HCT116 (cell line): ENCODE measurements at regions not wholly inside any gene's neighbourhood (a gene's known extent, or its start where the extent isn't known, plus 50 kb on each side); places are given as distances from the start of the nearest gene placed in this dataset.

Source experiments
- ATAC-seq: fragments of 200-7000 bp; cut with Tn5 transposase; 2 replicates; pipeline ENCODE4 v1.9.1; 2020; ENCODE audit warnings: mild to moderate bottlenecking, moderate library complexity
- BruUV-seq: library from RNA; stranded (reverse); fragments of 400-500 nt; replicated peaks from 2 replicates; lab custom pipeline; 2021; lab: Mats Ljungman, UMichigan
- CTCF ChIA-PET: fragments of 300-600 bp; sonication (Branson Sonifier 250); formaldehyde crosslinking; loops from one replicate; lab custom pipeline; 2021; ENCODE audit warnings: antibody characterized with exemption; lab: Charles Lee
- POLR2A ChIA-PET: fragments of 300-600, 350-600 bp; sonication (Branson Sonifier 250); formaldehyde crosslinking; loops from one replicate; lab custom pipeline; 2021; ENCODE audit warnings: antibody characterized with exemption; lab: Charles Lee
- RAD21 ChIA-PET, 2 experiments: fragments of 300-600 bp; sonication (Branson Sonifier 250); formaldehyde crosslinking; loops; one replicate each; lab custom pipeline; 2023; ENCODE audit warnings: low total read pairs in 2 of 2; ENCODE audit not compliant: uncharacterized antibody in 2 of 2, unreplicated experiment in 2 of 2, low non-redundant PET in 1 of 2; lab: Charles Lee
- DNase-seq: peaks from one replicate; pipeline ENCODE4 v3.0.0-alpha.2; 2010; ENCODE audit warnings: low read depth, low spot score
- H2AFZ ChIP-seq: fragments of 200-600 bp; shearing (Covaris generic), sonication (generic); 2 replicates; pipeline ENCODE4 v1.6.1; 2017; ENCODE audit warnings: low read depth, mixed run types, mixed read lengths, antibody characterized with exemption, low read length; ENCODE audit not compliant: poor library complexity, severe bottlenecking
- H3K27ac ChIP-seq: 2 replicates; pipeline ENCODE4 v1.5.1; 2012; ENCODE audit warnings: low read depth, low read length
- H3K27me3 ChIP-seq: fragments of 200-600 bp; sonication (generic); 2 replicates; pipeline ENCODE4 v1.6.1; 2016; ENCODE audit warnings: mixed run types, low read length, mixed read lengths; ENCODE audit not compliant: insufficient read depth
- H3K36me3 ChIP-seq, 2 experiments: fragments of 200-500 bp in 1 of 2; fragments of 200-600 bp in 1 of 2; sonication (Bioruptor generic) in 1 of 2; sonication (generic) in 1 of 2; 2 replicates each; pipeline versions ENCODE4 v1.5.1 to v1.6.1; 2014 to 2016; ENCODE audit warnings: low read length in 2 of 2, inconsistent platforms in 1 of 2, mixed read lengths in 1 of 2, mixed run types in 1 of 2; ENCODE audit not compliant: insufficient read depth in 2 of 2, control insufficient read depth in 1 of 2
- H3K4me1 ChIP-seq, 2 experiments: fragments of 200-600 bp in 1 of 2; sonication (generic) in 1 of 2; 2 replicates each; pipeline versions ENCODE4 v1.5.1 to v1.6.1; 2012 to 2017; ENCODE audit warnings: low read length in 2 of 2, inconsistent platforms in 1 of 2, mild to moderate bottlenecking in 1 of 2, mixed read lengths in 1 of 2, mixed run types in 1 of 2, moderate library complexity in 1 of 2; ENCODE audit not compliant: insufficient read depth in 2 of 2, control insufficient read depth in 1 of 2
- H3K4me2 ChIP-seq: fragments of 200-600 bp; sonication (generic); 2 replicates; pipeline ENCODE4 v1.6.1; 2017; ENCODE audit warnings: mixed run types, low read length, mixed read lengths
- H3K4me3 ChIP-seq, 2 experiments: fragments of 200-600 bp in 1 of 2; sonication (generic) in 1 of 2; replicated peaks in 1 of 2; 2 replicates each; pipeline ENCODE4 v1.5.1; 2011 to 2016; ENCODE audit warnings: low read length in 2 of 2, control low read depth in 1 of 2, low read depth in 1 of 2, mild to moderate bottlenecking in 1 of 2, mixed read lengths in 1 of 2, mixed run types in 1 of 2
- H3K79me2 ChIP-seq: fragments of 200-600 bp; sonication (generic); 2 replicates; pipeline ENCODE4 v1.6.1; 2017; ENCODE audit warnings: mild to moderate bottlenecking, mixed run types, low read length, moderate library complexity, mixed read lengths; ENCODE audit not compliant: insufficient read depth
- H3K9ac ChIP-seq: fragments of 200-600 bp; sonication (generic); 2 replicates; pipeline ENCODE4 v1.6.1; 2016; ENCODE audit warnings: low read length, mixed read lengths
- H3K9me2 ChIP-seq: fragments of 200-600 bp; sonication (generic), shearing (Covaris generic); 2 replicates; pipeline ENCODE4 v1.6.1; 2017; ENCODE audit warnings: mixed run types, mild to moderate bottlenecking, moderate library complexity; ENCODE audit not compliant: insufficient read depth
- H3K9me3 ChIP-seq, 2 experiments: fragments of 200-500 bp in 1 of 2; fragments of 200-600 bp in 1 of 2; sonication (Bioruptor generic) in 1 of 2; sonication (generic) in 1 of 2; 2 replicates each; pipeline ENCODE4 v1.6.1; 2014 to 2017; ENCODE audit warnings: low read length in 2 of 2, mixed read lengths in 2 of 2, inconsistent platforms in 1 of 2, low read depth in 1 of 2, mild to moderate bottlenecking in 1 of 2, mixed run types in 1 of 2, moderate library complexity in 1 of 2; ENCODE audit not compliant: control insufficient read depth in 1 of 2, insufficient read depth in 1 of 2
- H4K20me1 ChIP-seq: fragments of 200-600 bp; sonication (generic), shearing (Covaris generic); 2 replicates; pipeline ENCODE4 v1.6.1; 2017; ENCODE audit warnings: mixed run types, mild to moderate bottlenecking, moderate library complexity; ENCODE audit not compliant: insufficient read depth
- CBX3 ChIP-seq: IDR thresholded peaks from 2 replicates; pipeline ENCODE4 v1.6.1; 2012; ENCODE audit warnings: low read depth
- CEBPB ChIP-seq: IDR thresholded peaks from 2 replicates; pipeline ENCODE4 v1.6.1; 2012; ENCODE audit warnings: low read depth
- CTCF ChIP-seq, 3 experiments: fragments of 200-600 bp in 1 of 3; sonication (generic) in 1 of 3; IDR thresholded peaks in 2 of 3; conservative IDR thresholded peaks in 1 of 3; 2 replicates each; pipeline ENCODE4 v1.5.1; 2012 to 2017; ENCODE audit warnings: low read depth in 2 of 3, low read length in 2 of 3, antibody characterized with exemption in 1 of 3, borderline replicate concordance in 1 of 3, control low read depth in 1 of 3, mild to moderate bottlenecking in 1 of 3, mixed read lengths in 1 of 3, mixed run types in 1 of 3, moderate library complexity in 1 of 3; ENCODE audit not compliant: insufficient read depth in 1 of 3
- EGR1 ChIP-seq: IDR thresholded peaks from 2 replicates; pipeline ENCODE4 v1.6.1; 2012; ENCODE audit warnings: low read depth
- ELF1 ChIP-seq: IDR thresholded peaks from 2 replicates; pipeline ENCODE4 v1.6.1; 2012; ENCODE audit warnings: low read depth, borderline replicate concordance
- EZH2 ChIP-seq: fragments of 200-600 bp; sonication (generic); IDR thresholded peaks from 2 replicates; pipeline ENCODE4 v1.6.1; 2017; ENCODE audit warnings: antibody characterized with exemption, mixed run types
- EZH2phosphoT487 ChIP-seq: fragments of 200-600 bp; IDR thresholded peaks from 2 replicates; pipeline ENCODE4 v1.6.1; 2018; ENCODE audit warnings: antibody characterized with exemption, borderline replicate concordance
- POLR2AphosphoS5 ChIP-seq: IDR thresholded peaks from 2 replicates; pipeline ENCODE4 v1.6.1; 2011; ENCODE audit warnings: mild to moderate bottlenecking, low read depth, low read length, moderate library complexity
- YY1 ChIP-seq: IDR thresholded peaks from 2 replicates; pipeline ENCODE4 v1.6.1; 2011; ENCODE audit warnings: low read length, low read depth, moderate library complexity, mild to moderate bottlenecking; ENCODE audit not compliant: insufficient replicate concordance; ENCODE audit errors: extremely low read depth
- ZFX ChIP-seq: fragments of 450-650 bp; IDR thresholded peaks from 2 replicates; pipeline ENCODE4 v1.6.1; 2017
- intact Hi-C: fragments of 100-400 bp; cut with micrococcal nuclease; formaldehyde crosslinking; loops from 2 replicates; pipeline ENCODE4 v1.10.0; 2022
- TF ChIP-seq, protein P1 (sequence below): IDR thresholded peaks from 2 replicates; pipeline ENCODE4 v1.6.1; 2012; ENCODE audit warnings: low read depth

DNA sequence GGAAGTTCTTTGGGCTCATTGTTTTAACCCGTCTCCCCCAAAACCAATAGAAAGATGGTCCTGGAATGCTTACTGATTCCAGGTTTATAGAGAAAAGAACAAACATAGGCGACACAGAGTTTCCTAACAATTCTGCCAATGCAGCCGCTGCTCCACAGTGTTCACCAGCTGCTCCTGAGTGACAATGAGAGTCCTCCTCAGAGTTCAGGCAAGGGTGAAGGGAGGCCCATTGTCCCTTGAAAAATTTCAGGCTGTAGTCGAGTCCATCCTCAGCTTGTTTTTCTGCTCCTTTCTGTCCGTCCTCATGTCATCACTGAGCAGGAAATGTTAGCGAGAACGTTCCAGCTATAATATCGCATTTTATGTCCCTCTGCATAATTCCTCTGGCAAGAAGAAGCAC lies 537.6 kb downstream of the TCERG1L start (continued):
- TF ChIP-seq, protein P1, sequence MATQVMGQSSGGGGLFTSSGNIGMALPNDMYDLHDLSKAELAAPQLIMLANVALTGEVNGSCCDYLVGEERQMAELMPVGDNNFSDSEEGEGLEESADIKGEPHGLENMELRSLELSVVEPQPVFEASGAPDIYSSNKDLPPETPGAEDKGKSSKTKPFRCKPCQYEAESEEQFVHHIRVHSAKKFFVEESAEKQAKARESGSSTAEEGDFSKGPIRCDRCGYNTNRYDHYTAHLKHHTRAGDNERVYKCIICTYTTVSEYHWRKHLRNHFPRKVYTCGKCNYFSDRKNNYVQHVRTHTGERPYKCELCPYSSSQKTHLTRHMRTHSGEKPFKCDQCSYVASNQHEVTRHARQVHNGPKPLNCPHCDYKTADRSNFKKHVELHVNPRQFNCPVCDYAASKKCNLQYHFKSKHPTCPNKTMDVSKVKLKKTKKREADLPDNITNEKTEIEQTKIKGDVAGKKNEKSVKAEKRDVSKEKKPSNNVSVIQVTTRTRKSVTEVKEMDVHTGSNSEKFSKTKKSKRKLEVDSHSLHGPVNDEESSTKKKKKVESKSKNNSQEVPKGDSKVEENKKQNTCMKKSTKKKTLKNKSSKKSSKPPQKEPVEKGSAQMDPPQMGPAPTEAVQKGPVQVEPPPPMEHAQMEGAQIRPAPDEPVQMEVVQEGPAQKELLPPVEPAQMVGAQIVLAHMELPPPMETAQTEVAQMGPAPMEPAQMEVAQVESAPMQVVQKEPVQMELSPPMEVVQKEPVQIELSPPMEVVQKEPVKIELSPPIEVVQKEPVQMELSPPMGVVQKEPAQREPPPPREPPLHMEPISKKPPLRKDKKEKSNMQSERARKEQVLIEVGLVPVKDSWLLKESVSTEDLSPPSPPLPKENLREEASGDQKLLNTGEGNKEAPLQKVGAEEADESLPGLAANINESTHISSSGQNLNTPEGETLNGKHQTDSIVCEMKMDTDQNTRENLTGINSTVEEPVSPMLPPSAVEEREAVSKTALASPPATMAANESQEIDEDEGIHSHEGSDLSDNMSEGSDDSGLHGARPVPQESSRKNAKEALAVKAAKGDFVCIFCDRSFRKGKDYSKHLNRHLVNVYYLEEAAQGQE = no peak
- TF ChIP-seq CTCF (IDR thresholded peaks at IDR 0.05 in 2 of 3, conservative IDR thresholded peaks at IDR 0.05 in 1 of 3; ENCODE audit: borderline replicate concordance in 1 of 3, insufficient read depth in 1 of 3, low read depth in 2 of 3, low read length in 2 of 3) (no peak), YY1 (no peak), CEBPB (no peak)

GRCh38 chr10:130774871-130775270 lies 536.6 kb downstream of the TCERG1L start:
- ChIA-PET CTCF (no interaction called here), POLR2A (no interaction called here), RAD21 (no interaction called here)
- H3K79me2 ChIP-seq = no peaks in the 10 kb centered on the region
- H3K27ac ChIP-seq = no peak overlapping the region
- ATAC-seq (no peak), DNase-seq (no peak)
- H3K36me3 ChIP-seq = no peaks in the 10 kb centered on the region
- TF ChIP-seq EZH2phosphoT487 (no peak), YY1 (no peak), ELF1 (no peak), CTCF (IDR thresholded peaks at IDR 0.05 in 2 of 3, conservative IDR thresholded peaks at IDR 0.05 in 1 of 3; ENCODE audit: borderline replicate concordance in 1 of 3, insufficient read depth in 1 of 3, low read depth in 2 of 3, low read length in 2 of 3) (no peak), CEBPB (no peak), EGR1 (no peak), EZH2 (no peak), CBX3 (no peak), POLR2AphosphoS5 (no peak), ZFX (no peak)
- H3K4me2 ChIP-seq = no peak overlapping the region
- H3K9me2 ChIP-seq = no peaks in the 10 kb centered on the region
- no TSS peak for BruUV-seq
- H2AFZ ChIP-seq = no peak overlapping the region
- no peaks in the 10 kb centered on the region for H3K4me1 ChIP-seq
- H4K20me1 ChIP-seq = no peaks in the 10 kb centered on the region
- no peak overlapping the region for H3K9ac ChIP-seq
- no peaks in the 10 kb centered on the region for H3K27me3 ChIP-seq
- H3K9me3 ChIP-seq = no peaks in the 10 kb centered on the region
- no peak overlapping the region for H3K4me3 ChIP-seq
- intact Hi-C loops = no loop called here
